Natural killer cell (primary cell): ENCODE measurements at regions not wholly inside any gene's neighbourhood (a gene's known extent, or its start where the extent isn't known, plus 50 kb on each side); places are given as distances from the start of the nearest gene placed in this dataset.

Experiments
- ATAC-seq, 3 donors: fragments of 150-1000 bp in 2 of 3; fragments of 200-7000 bp in 1 of 3; cut with Tn5 transposase; 1 replicate in 1 of 3; 2 replicates in 2 of 3; pipeline ENCODE4 v1.10.0; 2021; ENCODE audit warnings: mild to moderate bottlenecking in 2 of 3, moderate library complexity in 2 of 3
- DNase-seq, 2 donors: peaks; one replicate each; pipeline versions ENCODE4 v3.0.0 to v3.0.0-alpha.2; 2013 to 2021; ENCODE audit warnings: mixed read lengths in 1 of 2
- H3K27ac ChIP-seq: one replicate; pipeline ENCODE4 v1.5.1; 2013; ENCODE audit warnings: mild to moderate bottlenecking, low read length
- H3K27me3 ChIP-seq: one replicate; pipeline ENCODE4 v1.6.1; 2013; ENCODE audit warnings: low read length; ENCODE audit not compliant: control insufficient read depth, insufficient read depth
- H3K36me3 ChIP-seq: one replicate; pipeline ENCODE4 v1.6.1; 2013; ENCODE audit warnings: low read length; ENCODE audit not compliant: control insufficient read depth, insufficient read depth
- H3K4me1 ChIP-seq: one replicate; pipeline ENCODE4 v1.6.1; 2013; ENCODE audit warnings: low read length; ENCODE audit not compliant: control insufficient read depth, insufficient read depth
- H3K4me3 ChIP-seq: one replicate; pipeline ENCODE4 v1.5.1; 2013; ENCODE audit warnings: low read length
- H3K9me3 ChIP-seq: one replicate; pipeline ENCODE4 v1.6.1; 2013; ENCODE audit warnings: low read length; ENCODE audit not compliant: control insufficient read depth, insufficient read depth
- H3K27ac Mint-ChIP-seq, 2 donors: one replicate each; pipeline ENCODE4 v1.8.0; 2022; ENCODE audit warnings: mild to moderate bottlenecking in 2 of 2, mixed read lengths in 2 of 2, moderate library complexity in 1 of 2
- H3K27me3 Mint-ChIP-seq, 2 donors: one replicate each; pipeline ENCODE4 v1.8.0; 2022; ENCODE audit warnings: low read depth in 2 of 2, mixed read lengths in 2 of 2
- H3K36me3 Mint-ChIP-seq: one replicate; pipeline ENCODE4 v1.8.0; 2022; ENCODE audit warnings: mixed read lengths
- H3K4me1 Mint-ChIP-seq, 2 donors: one replicate each; pipeline ENCODE4 v1.8.0; 2022; ENCODE audit warnings: mixed read lengths in 2 of 2
- H3K4me3 Mint-ChIP-seq: one replicate; pipeline ENCODE4 v1.8.0; 2022; ENCODE audit warnings: mild to moderate bottlenecking, moderate library complexity, mixed read lengths
- H3K9me3 Mint-ChIP-seq, 2 donors: one replicate each; pipeline ENCODE4 v1.8.0; 2022; ENCODE audit warnings: mixed read lengths in 2 of 2
- CTCF ChIP-seq: fragments of 200-600 bp; IDR thresholded peaks from one replicate; pipeline ENCODE4 v1.8.0; 2022; ENCODE audit warnings: antibody characterized with exemption
- WGBS: methylation state at CpG from one replicate; pipeline ENCODE4 v1.1.7; 2013; ENCODE audit warnings: missing lambda C conversion rate; ENCODE audit not compliant: insufficient coverage; 5-methylcytosine and 5-hydroxymethylcytosine counted together
- intact Hi-C: fragments of 100-400 bp; cut with micrococcal nuclease; formaldehyde crosslinking; loops from one replicate; pipeline ENCODE4 v1.14.2; 2022

GRCh38 chr2:175626796-175627195, 375.3 kb downstream of the LNPK start:
- 79% methylated on average over 4 of the region's 4 CpGs for WGBS
- Histone ChIP-seq H3K4me3 (no peak overlapping the region), H3K27me3 (no peaks in the 10 kb centered on the region), H3K27ac (no peak overlapping the region), H3K36me3 (no peaks in the 10 kb centered on the region), H3K9me3 (no peaks in the 10 kb centered on the region), H3K4me1 (no peaks in the 10 kb centered on the region)
- Mint-ChIP-seq H3K36me3 (no peaks in the 10 kb centered on the region), H3K4me1 (no peaks in the 10 kb centered on the region), H3K4me3 (no peak overlapping the region), H3K9me3 (no peaks in the 10 kb centered on the region), H3K27me3 (peaks cover 21 to 37% of the 10 kb centered on the region in 2 donors), H3K27ac (no peak overlapping the region)
- DNase-seq: no peak
- intact Hi-C loops: no loop called here
- TF ChIP-seq CTCF: no peak
- ATAC-seq: no peak

- no peaks in the 10 kb centered on the region for H3K36me3 ChIP-seq
- Mint-ChIP-seq H3K27ac (no peak overlapping the region), H3K9me3 (no peaks in the 10 kb centered on the region), H3K4me1 (no peaks in the 10 kb centered on the region), H3K27me3 (peaks cover 27 to 46% of the 10 kb centered on the region in 2 donors), H3K36me3 (no peaks in the 10 kb centered on the region), H3K4me3 (no peak overlapping the region)
- DNase-seq (no peak), ATAC-seq (no peak)
- intact Hi-C loops: no loop called here
- no peaks in the 10 kb centered on the region for H3K4me1 ChIP-seq
- TF ChIP-seq CTCF: no peak
- no peak overlapping the region for H3K4me3 ChIP-seq
- H3K27me3 ChIP-seq: no peaks in the 10 kb centered on the region
- 87% methylated on average over 4 of the region's 5 CpGs for WGBS
- H3K27ac ChIP-seq: no peak overlapping the region
- no peaks in the 10 kb centered on the region for H3K9me3 ChIP-seq
Measured at GRCh38 chr2:175624785-175625184, 377.3 kb downstream of the LNPK start.

GRCh38 chr2:175624211-175624761, 377.8 kb downstream of the LNPK start:
- Histone ChIP-seq H3K4me1 (no peaks in the 10 kb centered on the region), H3K27ac (no peak overlapping the region), H3K36me3 (no peaks in the 10 kb centered on the region), H3K4me3 (no peak overlapping the region), H3K27me3 (peaks cover 2% of the 10 kb centered on the region), H3K9me3 (no peaks in the 10 kb centered on the region)
- Mint-ChIP-seq H3K27ac (no peak overlapping the region), H3K4me3 (no peak overlapping the region), H3K9me3 (no peaks in the 10 kb centered on the region), H3K4me1 (no peaks in the 10 kb centered on the region), H3K36me3 (no peaks in the 10 kb centered on the region), H3K27me3 (peaks cover 26 to 48% of the 10 kb centered on the region in 2 donors)
- no peak for DNase-seq
- intact Hi-C loops: no loop called here
- no peak for TF ChIP-seq CTCF
- no peak for ATAC-seq

GRCh38 chr2:175621821-175622220, 380.2 kb downstream of the LNPK start:
- no peaks in the 10 kb centered on the region for H3K4me1 ChIP-seq
- Mint-ChIP-seq H3K27me3 (peaks cover 29 to 51% of the 10 kb centered on the region in 2 donors), H3K27ac (no peak overlapping the region), H3K4me3 (no peak overlapping the region), H3K4me1 (no peaks in the 10 kb centered on the region), H3K9me3 (no peaks in the 10 kb centered on the region), H3K36me3 (no peaks in the 10 kb centered on the region)
- H3K4me3 ChIP-seq: no peak overlapping the region
- H3K27me3 ChIP-seq: peaks cover 2% of the 10 kb centered on the region
- 94% methylated on average over 2 of the region's 2 CpGs for WGBS
- no peak overlapping the region for H3K27ac ChIP-seq
- TF ChIP-seq CTCF: no peak
- H3K36me3 ChIP-seq: no peaks in the 10 kb centered on the region
- ATAC-seq (no peak), DNase-seq (no peak)
- H3K9me3 ChIP-seq: no peaks in the 10 kb centered on the region
- intact Hi-C loops: no loop called here
